Activated CD4-positive, alpha-beta memory T cell treated with anti-CD3 and anti-CD28 coated beads, Interleukin-2, amount 10 ng/mL, durations not matched to agents 7 days and 5 days (primary cell): ENCODE measurements at regions not wholly inside any gene's neighbourhood (a gene's known extent, or its start where the extent isn't known, plus 50 kb on each side); places are given as distances from the start of the nearest gene placed in this dataset.
"Not testable (repeated sequence)": the region's sequence is repeated elsewhere in the genome, so short reads cannot be mapped to it uniquely, and the experiment has no call there.

ENCODE experiments used
- CTCF ChIA-PET: fragments of 350-600 bp; sonication (Branson Sonifier 250); formaldehyde crosslinking; loops from one replicate; lab custom pipeline; 2021; ENCODE audit warnings: antibody characterized with exemption, inconsistent platforms; lab: Charles Lee
- POLR2A ChIA-PET: fragments of 350-600 bp; sonication (Branson Sonifier 250); formaldehyde crosslinking; loops from one replicate; lab custom pipeline; 2021; ENCODE audit warnings: antibody characterized with exemption; lab: Charles Lee
- DNase-seq: peaks from one replicate; pipeline ENCODE4 v3.0.0-alpha.2; 2020
- H3K27ac Mint-ChIP-seq: one replicate; pipeline ENCODE4 v1.8.0; 2021; ENCODE audit warnings: mild to moderate bottlenecking, mixed read lengths
- H3K27me3 Mint-ChIP-seq: one replicate; pipeline ENCODE4 v1.8.0; 2021; ENCODE audit warnings: mixed read lengths
- H3K36me3 Mint-ChIP-seq: one replicate; pipeline ENCODE4 v1.8.0; 2021; ENCODE audit warnings: low read depth, mixed read lengths
- H3K4me1 Mint-ChIP-seq: one replicate; pipeline ENCODE4 v1.8.0; 2021; ENCODE audit warnings: mixed read lengths
- H3K4me3 Mint-ChIP-seq: one replicate; pipeline ENCODE4 v1.8.0; 2021; ENCODE audit warnings: mild to moderate bottlenecking, mixed read lengths
- H3K9me3 Mint-ChIP-seq: one replicate; pipeline ENCODE4 v1.8.0; 2021; ENCODE audit warnings: mixed read lengths

DNA sequence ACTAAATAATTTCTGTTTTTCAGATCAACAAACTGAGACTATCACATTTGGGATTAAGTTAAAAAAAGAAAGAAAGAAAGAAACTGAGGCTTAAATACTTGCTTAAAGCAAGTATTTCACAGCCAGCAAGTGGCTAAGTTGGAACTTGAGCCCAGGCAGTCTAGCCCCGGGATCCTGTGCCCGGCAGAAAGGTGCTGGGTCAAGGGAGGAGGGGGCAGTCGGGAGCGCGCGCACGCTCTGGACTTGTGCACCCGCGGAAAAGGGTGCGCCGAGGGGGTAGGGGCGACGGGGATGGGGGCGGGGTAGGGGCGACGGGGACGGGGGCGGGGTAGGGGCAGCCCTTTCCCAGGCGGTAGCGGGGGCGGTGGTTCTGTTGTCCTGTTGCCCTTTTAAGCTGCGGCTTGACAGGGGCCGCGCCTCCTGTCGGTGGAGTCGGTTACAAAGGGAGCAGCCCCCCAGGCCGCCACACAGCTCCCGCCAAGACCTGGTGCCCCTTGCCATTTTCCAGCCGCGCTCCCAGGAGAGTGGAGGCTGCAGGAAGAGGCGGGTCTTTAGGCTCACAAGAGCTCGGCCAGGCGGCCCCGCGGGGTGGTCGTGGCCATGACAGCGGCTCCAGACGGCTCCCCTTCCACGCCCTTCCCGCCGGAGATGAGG is 60.6 kb downstream of the GOLGA8T start:
- DNase-seq, H3K4me3 Mint-ChIP-seq, H3K27me3 Mint-ChIP-seq, H3K9me3 Mint-ChIP-seq, H3K36me3 Mint-ChIP-seq, POLR2A ChIA-PET, CTCF ChIA-PET, H3K27ac Mint-ChIP-seq, H3K4me1 Mint-ChIP-seq: not testable (repeated sequence)

DNA sequence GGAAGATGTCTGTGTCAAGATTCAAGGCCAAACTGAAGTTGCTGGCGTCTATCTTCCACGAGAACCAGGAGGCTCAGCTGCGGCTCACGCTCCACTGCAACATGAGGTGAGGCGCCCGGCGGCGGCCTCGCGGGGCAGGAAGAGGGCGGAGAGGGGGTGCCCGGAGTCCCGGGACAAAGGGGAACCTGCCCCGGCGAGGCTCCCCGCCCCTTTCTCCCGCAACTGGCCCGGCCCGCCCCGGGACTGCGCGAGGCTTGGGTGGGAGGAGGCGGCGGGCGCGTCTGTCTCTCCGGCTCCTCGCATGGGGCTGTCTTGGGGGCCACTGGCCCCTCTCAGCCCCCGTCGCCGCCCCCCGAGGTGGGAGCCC is 61.1 kb downstream of the GOLGA8T start:
- H3K27ac Mint-ChIP-seq, H3K36me3 Mint-ChIP-seq, POLR2A ChIA-PET, H3K4me3 Mint-ChIP-seq, H3K4me1 Mint-ChIP-seq, H3K27me3 Mint-ChIP-seq, H3K9me3 Mint-ChIP-seq, CTCF ChIA-PET: not testable (repeated sequence)
- peak; percentile 30 for DNase-seq

DNA sequence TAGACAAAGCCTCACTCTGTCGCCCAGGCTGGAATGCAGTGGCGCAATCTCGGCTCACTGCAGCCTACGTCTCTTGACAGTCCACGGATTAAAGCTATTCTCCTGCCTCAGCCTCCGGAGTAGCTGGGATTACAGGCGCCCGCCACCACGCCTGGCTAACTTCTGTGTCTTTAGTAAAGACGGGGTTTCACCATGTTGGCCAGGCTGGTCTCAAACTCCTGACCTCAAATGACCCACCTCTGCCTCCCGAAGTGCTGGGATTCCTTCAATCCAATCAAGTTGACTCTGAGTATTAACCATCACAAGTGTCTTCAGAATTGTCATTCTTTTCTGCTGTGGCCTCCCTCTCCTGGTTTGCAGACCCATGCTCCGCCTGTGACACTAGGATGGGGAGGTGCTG is 61.9 kb downstream of the GOLGA8T start:
- H3K27ac Mint-ChIP-seq, H3K27me3 Mint-ChIP-seq, H3K9me3 Mint-ChIP-seq, POLR2A ChIA-PET, H3K4me1 Mint-ChIP-seq, DNase-seq, H3K4me3 Mint-ChIP-seq, CTCF ChIA-PET, H3K36me3 Mint-ChIP-seq: not testable (repeated sequence)

DNA sequence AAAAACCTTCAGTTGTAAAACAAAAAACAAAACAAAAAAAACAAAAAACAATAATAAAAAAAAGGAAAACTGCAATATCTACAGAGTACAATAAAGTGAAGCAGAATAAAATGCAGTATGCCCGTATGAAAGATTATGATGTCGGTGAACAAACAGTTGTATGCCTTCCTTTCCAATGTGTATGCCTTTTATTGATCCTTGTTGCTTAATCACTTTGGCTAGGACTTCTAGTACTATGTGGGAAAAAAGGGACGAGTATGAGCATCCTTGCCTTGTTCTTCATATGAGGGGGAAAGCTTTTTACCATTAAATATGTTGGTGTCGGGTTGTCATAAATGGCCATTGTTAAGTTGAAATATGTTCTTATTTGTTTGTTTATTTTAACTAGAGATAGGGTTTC is 66.7 kb downstream of the GOLGA8T start:
- H3K27ac Mint-ChIP-seq, H3K36me3 Mint-ChIP-seq, H3K4me3 Mint-ChIP-seq, DNase-seq, CTCF ChIA-PET, H3K4me1 Mint-ChIP-seq, H3K9me3 Mint-ChIP-seq, POLR2A ChIA-PET, H3K27me3 Mint-ChIP-seq: not testable (repeated sequence)

DNA sequence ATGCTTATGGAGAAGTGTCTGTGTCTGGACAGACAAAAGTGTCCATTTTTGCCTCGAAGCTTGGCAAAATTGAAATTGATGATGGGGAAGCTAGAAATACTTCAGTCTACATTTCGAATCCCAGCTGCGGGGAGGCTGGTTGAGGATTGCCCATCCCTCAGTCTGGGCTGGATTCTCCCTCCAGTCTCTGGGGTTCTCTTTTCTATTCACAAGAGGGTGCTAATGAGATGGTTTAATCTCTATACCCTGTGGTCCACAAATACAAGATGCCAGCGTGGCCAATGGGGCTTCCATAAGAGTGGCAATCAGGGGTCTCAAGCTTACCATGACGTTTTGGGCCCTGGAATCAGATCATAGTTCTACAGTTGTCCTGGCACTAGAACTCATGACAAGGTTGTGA is 78.9 kb downstream of the GOLGA8T start:
- H3K4me3 Mint-ChIP-seq = not testable (repeated sequence)

DNA sequence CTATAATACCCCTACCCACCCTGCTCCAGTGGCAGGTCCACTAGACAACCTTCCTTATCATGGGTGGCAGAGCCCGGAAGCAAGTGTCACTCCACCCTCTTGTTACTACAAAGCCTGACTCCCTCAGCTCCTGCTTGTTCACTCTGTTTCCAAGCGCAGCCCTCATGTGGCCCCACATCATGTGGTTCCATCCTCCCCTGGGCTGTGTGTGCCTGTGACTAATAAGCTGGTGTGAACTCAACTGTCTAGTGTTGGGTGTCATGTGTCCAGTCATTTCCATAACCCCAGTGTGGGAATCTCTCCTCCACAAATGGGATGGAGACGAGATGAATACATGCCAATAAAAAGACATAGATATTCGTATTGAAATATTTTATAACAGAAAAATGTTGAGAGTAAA is 87.0 kb downstream of the GOLGA8T start:
- DNase-seq, H3K4me1 Mint-ChIP-seq, POLR2A ChIA-PET, H3K27me3 Mint-ChIP-seq, CTCF ChIA-PET, H3K36me3 Mint-ChIP-seq, H3K27ac Mint-ChIP-seq, H3K9me3 Mint-ChIP-seq, H3K4me3 Mint-ChIP-seq: not testable (repeated sequence)

More for the DNA sequence above, 78.9 kb downstream of the GOLGA8T start:
- CTCF ChIA-PET, DNase-seq, H3K4me1 Mint-ChIP-seq, POLR2A ChIA-PET, H3K27ac Mint-ChIP-seq, H3K36me3 Mint-ChIP-seq, H3K27me3 Mint-ChIP-seq, H3K9me3 Mint-ChIP-seq: not testable (repeated sequence)

DNA sequence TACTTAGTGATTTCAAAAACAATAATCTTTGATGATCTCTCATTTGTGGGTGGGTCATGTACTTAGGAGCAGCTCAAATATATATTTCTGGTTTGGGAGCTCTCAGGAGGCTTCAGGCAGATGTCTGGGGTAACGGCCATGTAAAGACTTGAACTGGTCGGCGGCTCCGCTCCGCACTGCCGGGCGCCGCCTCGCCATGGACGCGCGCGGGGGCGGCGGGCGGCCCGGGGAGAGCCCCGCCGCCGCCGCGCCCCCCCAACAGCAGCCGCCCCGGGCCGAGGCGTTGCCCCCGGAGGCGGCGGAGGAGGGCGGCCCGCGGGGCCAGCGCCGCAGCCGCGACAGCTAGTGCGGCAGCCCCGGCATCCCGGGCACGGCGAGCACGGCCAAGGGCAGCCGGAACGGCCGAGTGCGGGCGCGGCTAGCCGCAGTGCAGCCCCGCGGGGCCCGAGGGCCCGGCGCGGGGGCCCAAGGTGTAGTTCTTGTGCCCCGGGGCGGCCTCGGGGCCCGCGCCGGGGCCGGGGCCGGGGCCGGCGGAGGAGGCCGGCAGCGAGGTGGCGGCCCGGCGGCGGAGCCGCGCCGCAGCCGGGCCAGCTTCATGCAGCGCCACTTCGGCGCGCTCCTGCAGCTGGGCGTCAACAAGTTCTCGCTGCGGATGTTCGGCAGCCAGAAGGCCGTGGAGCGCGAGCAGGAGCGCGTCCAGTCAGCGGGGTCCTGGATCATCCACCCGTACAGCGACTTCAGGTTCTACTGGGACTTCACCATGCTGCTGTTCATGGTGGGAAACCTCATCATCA is 88.1 kb downstream of the GOLGA8T start:
- DNase-seq, POLR2A ChIA-PET, H3K4me1 Mint-ChIP-seq, CTCF ChIA-PET, H3K27ac Mint-ChIP-seq, H3K4me3 Mint-ChIP-seq, H3K27me3 Mint-ChIP-seq, H3K9me3 Mint-ChIP-seq, H3K36me3 Mint-ChIP-seq: not testable (repeated sequence)

DNA sequence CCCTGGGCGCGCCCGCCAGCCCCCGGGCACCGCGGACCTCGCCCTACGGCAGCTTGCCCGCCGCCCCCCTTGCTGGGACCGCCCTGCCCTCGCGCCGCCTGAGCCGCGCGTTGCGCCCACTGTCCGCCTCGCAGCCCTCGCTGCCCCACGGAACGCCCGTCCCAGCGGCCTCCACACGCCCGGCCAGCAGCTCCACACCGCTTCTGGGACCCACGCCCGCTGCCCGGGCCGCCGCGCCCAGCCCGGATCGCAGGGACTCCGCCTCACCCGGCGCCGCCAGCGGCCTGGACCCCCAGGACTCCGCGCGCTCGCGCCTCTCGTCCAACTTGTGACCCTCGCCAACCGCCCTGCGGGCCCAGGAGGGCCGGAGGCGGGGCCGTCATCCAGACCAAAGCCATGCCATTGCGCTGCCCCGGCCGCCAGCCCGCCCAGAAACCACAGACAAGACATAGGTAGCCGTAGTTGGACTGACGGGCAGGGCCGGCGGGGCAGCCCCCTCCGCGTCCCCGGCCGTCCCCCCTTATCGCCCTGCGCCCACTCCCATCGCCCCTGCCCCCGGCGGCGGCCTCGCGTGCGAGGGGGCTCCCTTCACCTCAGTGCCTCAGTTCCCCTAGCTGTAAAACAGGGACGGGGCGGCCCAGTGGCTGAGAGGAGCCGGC is 90.5 kb downstream of the GOLGA8T start:
- POLR2A ChIA-PET = not testable (repeated sequence)

DNA sequence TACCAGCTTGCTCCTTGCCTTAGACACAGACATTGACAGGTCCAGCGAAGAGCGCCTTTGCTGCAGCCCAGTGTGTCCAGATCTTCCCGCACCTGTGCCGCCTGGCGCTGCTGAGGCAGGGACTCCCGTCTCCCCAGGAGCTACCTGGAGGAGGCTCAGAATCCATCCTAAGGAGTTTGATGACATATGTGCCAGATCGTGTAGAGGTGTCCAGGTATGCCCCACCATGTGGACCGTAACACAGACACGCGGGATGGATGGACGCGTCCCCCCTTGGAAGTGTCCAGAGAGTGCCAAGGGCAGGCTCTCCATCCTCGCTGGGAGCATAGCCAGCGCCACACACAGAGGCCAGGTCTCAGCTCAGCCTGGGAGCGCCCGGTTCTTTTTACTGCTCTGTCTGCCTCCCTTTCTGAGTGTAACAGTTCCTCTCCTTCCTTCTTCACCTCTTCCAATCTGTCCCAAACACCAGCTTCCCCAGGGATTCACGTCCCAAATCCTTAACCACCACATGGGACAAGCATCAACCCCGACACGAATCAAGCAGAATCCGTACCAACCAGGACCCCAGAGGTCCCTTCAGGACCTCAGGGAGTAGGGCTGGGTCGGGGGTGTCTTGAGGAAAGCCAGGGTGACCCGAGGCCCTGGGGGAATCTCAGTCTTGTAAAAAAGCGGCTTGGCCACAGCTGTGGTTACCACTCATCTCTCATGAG is 126.7 kb downstream of the GOLGA8T start:
- H3K27ac Mint-ChIP-seq, POLR2A ChIA-PET, H3K27me3 Mint-ChIP-seq, H3K4me3 Mint-ChIP-seq, DNase-seq, CTCF ChIA-PET, H3K36me3 Mint-ChIP-seq, H3K9me3 Mint-ChIP-seq, H3K4me1 Mint-ChIP-seq: not testable (repeated sequence)

More for the DNA sequence above, 90.5 kb downstream of the GOLGA8T start:
- H3K27me3 Mint-ChIP-seq, CTCF ChIA-PET, H3K27ac Mint-ChIP-seq, H3K4me3 Mint-ChIP-seq, H3K36me3 Mint-ChIP-seq, DNase-seq, H3K4me1 Mint-ChIP-seq, H3K9me3 Mint-ChIP-seq: not testable (repeated sequence)

DNA sequence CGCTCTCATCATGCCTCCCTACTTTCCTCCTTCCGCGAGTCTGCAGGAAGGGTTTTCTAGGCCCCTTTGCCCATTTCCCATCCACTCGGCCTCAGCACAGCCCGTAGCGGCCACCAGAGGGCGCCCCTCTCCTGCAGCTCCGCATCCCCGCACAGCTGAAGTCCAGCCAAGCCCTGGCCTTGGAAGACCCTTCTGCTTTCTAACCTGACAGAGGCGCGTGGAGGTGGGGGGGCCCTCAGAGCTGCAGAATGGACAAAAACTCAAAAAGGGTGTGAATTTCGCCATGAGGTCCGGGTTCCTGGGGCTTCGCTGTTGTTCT is 127.2 kb downstream of the GOLGA8T start:
- CTCF ChIA-PET, DNase-seq, H3K36me3 Mint-ChIP-seq, H3K9me3 Mint-ChIP-seq, H3K4me3 Mint-ChIP-seq, H3K27ac Mint-ChIP-seq, H3K27me3 Mint-ChIP-seq, POLR2A ChIA-PET, H3K4me1 Mint-ChIP-seq: not testable (repeated sequence)

DNA sequence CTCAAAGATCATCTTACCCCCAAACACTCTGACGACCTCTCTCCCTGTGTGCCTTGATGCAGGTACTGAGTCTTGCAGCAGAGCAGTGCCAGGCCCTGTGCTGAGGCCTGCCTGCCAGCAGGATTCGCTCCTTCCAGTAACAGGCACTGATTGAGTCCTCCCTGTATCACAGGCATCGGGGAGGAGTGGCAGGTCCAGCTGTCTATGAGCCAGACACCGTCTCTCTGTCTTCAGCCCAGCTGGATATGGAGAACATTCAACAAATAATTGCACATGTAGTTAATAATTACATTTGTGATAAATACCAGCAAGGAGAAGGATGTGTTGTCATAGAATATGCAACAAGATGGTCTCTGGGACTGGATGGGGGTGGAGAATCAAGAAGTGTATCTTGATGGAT is 129.1 kb downstream of the GOLGA8T start:
- H3K4me3 Mint-ChIP-seq, H3K4me1 Mint-ChIP-seq, POLR2A ChIA-PET, H3K27ac Mint-ChIP-seq, H3K9me3 Mint-ChIP-seq, H3K27me3 Mint-ChIP-seq, CTCF ChIA-PET, DNase-seq, H3K36me3 Mint-ChIP-seq: not testable (repeated sequence)

DNA sequence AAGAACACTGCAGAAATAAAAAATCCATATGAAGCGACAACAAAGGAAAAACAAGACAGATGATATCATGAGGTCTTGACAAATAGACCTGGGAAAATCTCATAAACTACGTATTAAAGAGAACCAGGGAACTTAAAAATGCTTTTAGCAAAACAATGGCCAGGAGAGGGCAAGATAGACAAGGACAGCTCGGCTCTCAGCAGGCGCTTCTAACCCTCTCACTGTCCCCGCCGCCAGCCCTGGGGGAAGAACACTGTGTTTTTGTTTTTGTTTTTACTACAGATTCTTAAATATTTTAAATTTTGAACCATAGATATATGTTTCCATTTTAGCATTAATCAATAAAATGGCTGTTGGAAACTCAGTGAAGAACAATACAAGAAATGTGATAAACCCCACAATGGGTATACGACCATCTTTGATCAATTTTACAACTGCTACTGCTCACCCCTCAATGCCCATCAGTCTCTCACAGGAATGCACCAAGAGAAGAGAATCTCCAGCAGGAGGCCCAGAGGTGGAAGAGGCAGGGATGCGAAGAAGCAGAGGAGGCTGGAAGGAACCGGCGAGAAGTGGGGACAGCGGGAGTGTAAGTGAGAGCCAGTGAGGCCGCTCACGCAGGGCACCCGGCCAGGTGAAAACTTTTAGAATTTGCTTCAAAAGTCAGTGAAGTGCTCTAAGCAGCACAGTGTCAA is 98.0 kb downstream of the CHRFAM7A start:
- H3K4me1 Mint-ChIP-seq, CTCF ChIA-PET, DNase-seq, H3K36me3 Mint-ChIP-seq, H3K4me3 Mint-ChIP-seq, H3K27me3 Mint-ChIP-seq, H3K9me3 Mint-ChIP-seq, POLR2A ChIA-PET, H3K27ac Mint-ChIP-seq: not testable (repeated sequence)

DNA sequence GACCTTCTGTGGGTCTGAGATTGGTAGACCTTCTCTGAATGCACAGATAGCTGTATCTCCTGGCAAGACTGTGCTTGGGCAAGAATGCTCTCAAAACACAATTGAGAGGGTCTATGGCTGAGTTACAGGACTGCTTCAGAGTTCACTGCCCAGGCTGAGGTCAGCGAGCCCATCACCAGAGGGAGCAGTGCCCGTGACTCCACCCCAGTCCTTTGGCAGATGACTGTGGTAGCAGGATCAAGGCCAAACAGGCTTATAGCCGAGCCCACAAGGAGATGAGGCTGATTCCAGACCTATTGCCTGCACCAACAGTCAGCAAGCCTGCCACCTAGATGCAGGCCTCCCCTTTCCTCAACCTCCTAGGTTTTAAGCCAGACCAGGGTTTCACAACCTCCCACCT is 89.4 kb downstream of the CHRFAM7A start:
- H3K27ac Mint-ChIP-seq, H3K27me3 Mint-ChIP-seq, DNase-seq, POLR2A ChIA-PET, H3K4me1 Mint-ChIP-seq, H3K36me3 Mint-ChIP-seq, H3K9me3 Mint-ChIP-seq, H3K4me3 Mint-ChIP-seq, CTCF ChIA-PET: not testable (repeated sequence)
